ENCODE measurements at regions not wholly inside any gene's neighbourhood (a gene's known extent, or its start where the extent isn't known, plus 50 kb on each side); places are given as distances from the start of the nearest gene placed in this dataset.

- ChIA-PET CTCF (no interaction called here), SMC1A (ENCODE audit: uncharacterized antibody, unreplicated experiment) (no interaction called here), RAD21 (ENCODE audit: unreplicated experiment) (no interaction called here), POLR2A (no interaction called here)
- Histone ChIP-seq H3K4me3 (no peak overlapping the region), H3K9ac (ENCODE audit: control insufficient read depth, insufficient read depth, low read length) (no peak overlapping the region), H3K27me3 (replicated peaks in 1 of 2; ENCODE audit: control insufficient read depth in 2 of 2, insufficient read depth in 2 of 2, low read length in 1 of 2) (no peaks in the 10 kb centered on the region), H3K9me3 (replicated peaks; ENCODE audit: control insufficient read depth, insufficient read depth, low read length) (no peaks in the 10 kb centered on the region), H3K36me3 (ENCODE audit: control insufficient read depth in 2 of 2, insufficient read depth in 2 of 2, low read length in 1 of 2) (no peaks in the 10 kb centered on the region), H3K4me1 (ENCODE audit: control insufficient read depth, insufficient read depth, low read length) (no peaks in the 10 kb centered on the region), H4K20me1 (ENCODE audit: control insufficient read depth, insufficient read depth) (no peaks in the 10 kb centered on the region), H3K4me2 (ENCODE audit: control insufficient read depth, insufficient read depth) (no peak overlapping the region), H3K79me2 (ENCODE audit: control insufficient read depth, insufficient read depth, low read length) (no peaks in the 10 kb centered on the region), H3K27ac (ENCODE audit: control insufficient read depth, insufficient read depth) (no peak overlapping the region), H2AFZ (ENCODE audit: control insufficient read depth, low read depth, low read length) (no peak overlapping the region)
- TF ChIP-seq TCF7 (IDR thresholded peaks at IDR 0.05; ENCODE audit: borderline replicate concordance) (no peak), EZH2 (IDR thresholded peaks at IDR 0.05; ENCODE audit: borderline replicate concordance, control insufficient read depth, low read depth, low read length) (no peak), ZBTB40 (IDR thresholded peaks at IDR 0.05; ENCODE audit: borderline replicate concordance) (no peak), BHLHE40 (IDR thresholded peaks at IDR 0.05; ENCODE audit: borderline replicate concordance in 1 of 2, low read depth in 2 of 2, low read length in 1 of 2) (no peak), CHD1 (IDR thresholded peaks at IDR 0.05; ENCODE audit: low read depth, low read length) (no peak), ASH2L (IDR thresholded peaks at IDR 0.05; ENCODE audit: borderline replicate concordance, low read depth) (no peak), RAD21 (IDR thresholded peaks at IDR 0.05; ENCODE audit: insufficient read depth, low read depth, low read length) (no peak), BACH1 (IDR thresholded peaks at IDR 0.05; ENCODE audit: borderline replicate concordance) (no peak), YBX1 (IDR thresholded peaks at IDR 0.05) (no peak)
- ATAC-seq (no peak), DNase-seq (ENCODE audit: low read depth, low spot score) (no peak), FAIRE-seq (no peak)
- no TSS peak for BruUV-seq (replicated peaks)
- intact Hi-C loops (cut with micrococcal nuclease; ENCODE audit: unreplicated experiment) (no loop called here), in situ Hi-C loops (cut with MboI) (no loop called here)
- 0% methylated on average over 5 of the region's 5 CpGs for WGBS (ENCODE audit: insufficient coverage, insufficient replicate concordance, low lambda C conversion rate, missing lambda C conversion rate)
These were observed 395.7 kb downstream of the RAPGEF2 start for GRCh38 chr4:159498446-159499115.
